Nephron (organoid): ENCODE measurements at regions not wholly inside any gene's neighbourhood (a gene's known extent, or its start where the extent isn't known, plus 50 kb on each side); places are given as distances from the start of the nearest gene placed in this dataset.

Experiments used
- H3K27ac Mint-ChIP-seq, 3 experiments: 2 replicates each; pipeline ENCODE4 v1.8.0; 2020; ENCODE audit warnings: mixed read lengths in 3 of 3, mild to moderate bottlenecking in 2 of 3, moderate library complexity in 1 of 3
- H3K27me3 Mint-ChIP-seq: 2 replicates; pipeline ENCODE4 v1.8.0; 2021; ENCODE audit warnings: low read depth, mild to moderate bottlenecking, moderate library complexity, mixed read lengths
- H3K36me3 Mint-ChIP-seq: 2 replicates; pipeline ENCODE4 v1.8.0; 2020; ENCODE audit warnings: low read depth, mixed read lengths
- H3K4me1 Mint-ChIP-seq: 2 replicates; pipeline ENCODE4 v1.8.0; 2020; ENCODE audit warnings: mixed read lengths
- H3K4me3 Mint-ChIP-seq, 3 experiments: 2 replicates each; pipeline ENCODE4 v1.8.0; 2020; ENCODE audit warnings: mild to moderate bottlenecking in 3 of 3, mixed read lengths in 3 of 3, moderate library complexity in 2 of 3
- H3K9me3 Mint-ChIP-seq: 2 replicates; pipeline ENCODE4 v1.8.0; 2020; ENCODE audit warnings: mixed read lengths
- TF ChIP-seq, protein P1 (sequence below), 3 experiments: fragments of 200-600 bp; sonication (generic); IDR thresholded peaks; one replicate each; pipeline ENCODE4 v1.5.0; 2021; ENCODE audit warnings: antibody characterized with exemption in 3 of 3; ENCODE audit not compliant: unreplicated experiment in 3 of 3

DNA sequence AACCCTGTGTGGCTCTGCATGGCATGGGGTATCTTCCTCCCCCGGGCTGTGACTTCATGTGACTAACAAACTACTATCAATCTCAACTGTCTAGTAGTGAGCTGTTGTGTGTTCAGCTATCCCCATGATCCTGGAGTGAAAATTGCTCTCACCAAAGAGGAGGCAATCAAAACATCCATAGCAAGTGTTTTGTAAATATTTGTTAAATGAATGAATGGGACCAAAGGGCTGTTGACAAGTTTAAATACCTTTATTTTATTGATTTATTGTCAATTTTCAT, 138.1 kb upstream of the CPM start:
- Mint-ChIP-seq H3K36me3 (no peaks in the 10 kb centered on the region), H3K4me3 (no peak overlapping the region), H3K4me1 (peaks cover 17% of the 10 kb centered on the region), H3K27me3 (peaks cover 3% of the 10 kb centered on the region), H3K9me3 (no peaks in the 10 kb centered on the region), H3K27ac (no peak overlapping the region)
- TF ChIP-seq, protein P1, sequence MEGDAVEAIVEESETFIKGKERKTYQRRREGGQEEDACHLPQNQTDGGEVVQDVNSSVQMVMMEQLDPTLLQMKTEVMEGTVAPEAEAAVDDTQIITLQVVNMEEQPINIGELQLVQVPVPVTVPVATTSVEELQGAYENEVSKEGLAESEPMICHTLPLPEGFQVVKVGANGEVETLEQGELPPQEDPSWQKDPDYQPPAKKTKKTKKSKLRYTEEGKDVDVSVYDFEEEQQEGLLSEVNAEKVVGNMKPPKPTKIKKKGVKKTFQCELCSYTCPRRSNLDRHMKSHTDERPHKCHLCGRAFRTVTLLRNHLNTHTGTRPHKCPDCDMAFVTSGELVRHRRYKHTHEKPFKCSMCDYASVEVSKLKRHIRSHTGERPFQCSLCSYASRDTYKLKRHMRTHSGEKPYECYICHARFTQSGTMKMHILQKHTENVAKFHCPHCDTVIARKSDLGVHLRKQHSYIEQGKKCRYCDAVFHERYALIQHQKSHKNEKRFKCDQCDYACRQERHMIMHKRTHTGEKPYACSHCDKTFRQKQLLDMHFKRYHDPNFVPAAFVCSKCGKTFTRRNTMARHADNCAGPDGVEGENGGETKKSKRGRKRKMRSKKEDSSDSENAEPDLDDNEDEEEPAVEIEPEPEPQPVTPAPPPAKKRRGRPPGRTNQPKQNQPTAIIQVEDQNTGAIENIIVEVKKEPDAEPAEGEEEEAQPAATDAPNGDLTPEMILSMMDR (IDR thresholded peaks at IDR 0.05; ENCODE audit: unreplicated experiment in 3 of 3): no peak

DNA sequence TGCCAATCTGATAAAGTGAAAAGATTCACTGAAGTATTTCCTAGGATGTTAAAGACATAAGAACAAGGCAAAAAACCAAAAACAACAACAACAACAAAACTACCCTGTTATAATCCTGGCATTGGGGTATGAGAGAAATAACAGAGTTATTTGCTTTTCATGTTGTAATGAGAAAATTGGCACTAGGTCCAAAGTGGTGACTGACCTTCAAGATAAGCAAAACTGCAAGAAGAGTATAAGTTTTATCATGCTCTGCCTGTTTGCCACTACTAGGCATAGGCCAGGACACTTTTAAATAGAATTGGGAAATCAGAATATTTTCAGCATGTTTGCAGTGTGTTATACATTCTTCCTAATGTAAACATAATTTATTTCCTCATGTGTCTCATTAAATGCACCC, 140.1 kb upstream of the CPM start:
- no peaks in the 10 kb centered on the region for H3K9me3 Mint-ChIP-seq
- no peaks in the 10 kb centered on the region for H3K36me3 Mint-ChIP-seq
- peaks cover 3% of the 10 kb centered on the region for H3K27me3 Mint-ChIP-seq
- no peak overlapping the region for H3K27ac Mint-ChIP-seq
- peaks cover 8% of the 10 kb centered on the region for H3K4me1 Mint-ChIP-seq
- TF ChIP-seq, protein P1 (IDR thresholded peaks at IDR 0.05; ENCODE audit: unreplicated experiment in 3 of 3): no peak
- H3K4me3 Mint-ChIP-seq: no peak overlapping the region

DNA sequence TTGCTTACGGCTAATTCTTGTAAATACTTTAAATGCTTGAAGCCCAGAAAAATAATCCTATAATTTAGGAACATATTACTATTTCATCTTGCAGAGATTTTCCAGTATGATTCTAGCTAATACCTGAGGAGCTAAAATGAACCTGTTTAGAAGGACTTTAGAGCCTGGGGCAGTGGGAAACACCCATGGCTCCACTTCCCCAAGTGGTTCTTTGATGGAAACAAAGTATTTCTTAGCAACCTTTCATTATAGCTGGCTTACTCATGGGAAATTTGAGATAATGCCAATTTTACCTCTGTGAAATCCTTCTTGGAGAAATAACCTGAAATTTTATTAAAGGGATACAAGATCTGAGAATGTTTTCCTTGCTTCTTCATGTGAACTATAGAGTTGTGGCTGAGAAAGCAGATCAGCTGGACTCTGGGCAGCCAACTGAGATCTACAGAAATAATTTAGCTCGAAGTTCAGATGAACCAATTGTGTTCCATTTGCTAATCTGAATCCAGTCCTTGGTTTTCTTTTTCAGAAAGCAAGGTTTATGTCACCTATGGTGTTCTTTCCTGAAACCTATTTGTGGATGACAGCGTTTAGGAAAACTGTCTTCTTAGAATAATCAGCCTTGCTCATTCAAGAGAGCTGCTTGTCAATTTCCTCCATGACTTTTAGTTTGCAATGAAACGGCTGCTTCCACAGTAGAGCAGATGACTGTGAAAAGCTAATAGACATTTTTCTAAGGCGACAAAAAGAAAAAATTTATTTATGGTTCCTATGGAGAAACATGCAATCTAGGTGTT, 141.8 kb upstream of the CPM start:
- no peaks in the 10 kb centered on the region for H3K4me1 Mint-ChIP-seq
- no peaks in the 10 kb centered on the region for H3K9me3 Mint-ChIP-seq
- TF ChIP-seq, protein P1 (IDR thresholded peaks at IDR 0.05; ENCODE audit: unreplicated experiment in 3 of 3): no peak
- H3K4me3 Mint-ChIP-seq: no peak overlapping the region
- no peak overlapping the region for H3K27ac Mint-ChIP-seq
- no peaks in the 10 kb centered on the region for H3K36me3 Mint-ChIP-seq
- H3K27me3 Mint-ChIP-seq: peaks cover 3% of the 10 kb centered on the region

DNA sequence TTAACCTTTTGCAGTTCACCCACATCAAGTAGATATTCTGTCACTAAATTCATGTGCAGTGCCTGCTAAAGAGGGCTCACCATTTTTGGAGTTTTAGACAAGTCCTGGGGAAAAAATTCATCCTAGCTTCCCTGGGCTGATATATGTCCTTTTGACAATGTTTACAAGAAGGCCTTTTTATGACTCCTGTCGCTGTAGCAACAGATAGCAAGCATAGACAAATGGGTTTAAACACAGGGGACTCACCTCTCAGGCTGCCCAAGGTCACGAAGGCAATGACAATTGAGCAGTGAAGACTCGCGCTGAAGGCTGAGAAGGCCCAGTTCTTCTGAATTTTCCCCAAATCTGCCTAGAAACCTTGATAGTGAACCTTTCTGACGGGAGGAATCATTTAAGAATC, 150.7 kb upstream of the CPM start:
- peaks cover 3% of the 10 kb centered on the region for H3K27me3 Mint-ChIP-seq
- TF ChIP-seq, protein P1 (IDR thresholded peaks at IDR 0.05; ENCODE audit: unreplicated experiment in 3 of 3): no peak

DNA sequence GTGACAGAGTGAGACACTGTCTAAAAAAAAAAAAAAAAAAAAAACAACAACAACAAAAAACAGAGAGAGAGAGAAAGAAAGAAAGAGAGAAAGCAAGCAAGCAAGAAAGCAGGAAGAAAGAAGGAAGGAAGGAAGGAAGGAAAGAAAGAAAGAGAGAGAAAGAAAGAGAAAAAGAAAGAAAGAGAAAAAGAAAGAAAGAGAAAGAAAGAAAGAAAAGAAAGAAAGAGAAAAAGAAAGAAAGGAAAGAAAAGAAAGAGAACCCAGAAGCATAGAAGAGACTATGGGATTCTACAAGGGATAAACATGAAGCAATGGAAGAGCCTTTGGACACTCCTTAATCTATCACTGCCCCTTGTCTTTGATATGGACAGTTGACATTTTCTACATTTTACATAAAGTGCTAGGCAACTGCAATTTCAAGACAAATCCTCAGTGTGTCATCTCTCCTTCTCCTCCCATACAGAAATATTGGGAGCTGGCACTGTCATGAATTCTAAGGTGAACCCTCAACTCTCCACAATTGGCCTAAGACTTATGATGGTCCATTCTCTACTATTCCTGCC, 151.9 kb upstream of the CPM start:
- Mint-ChIP-seq H3K9me3 (no peaks in the 10 kb centered on the region), H3K27ac (no peak overlapping the region), H3K27me3 (peaks cover 3% of the 10 kb centered on the region), H3K4me1 (no peaks in the 10 kb centered on the region), H3K4me3 (no peak overlapping the region), H3K36me3 (no peaks in the 10 kb centered on the region)
- TF ChIP-seq, protein P1 (IDR thresholded peaks at IDR 0.05; ENCODE audit: unreplicated experiment in 3 of 3): no peak

More for the DNA sequence above, 150.7 kb upstream of the CPM start:
- no peak overlapping the region for H3K27ac Mint-ChIP-seq
- no peaks in the 10 kb centered on the region for H3K9me3 Mint-ChIP-seq
- H3K4me3 Mint-ChIP-seq: no peak overlapping the region
- no peaks in the 10 kb centered on the region for H3K36me3 Mint-ChIP-seq
- H3K4me1 Mint-ChIP-seq: no peaks in the 10 kb centered on the region

DNA sequence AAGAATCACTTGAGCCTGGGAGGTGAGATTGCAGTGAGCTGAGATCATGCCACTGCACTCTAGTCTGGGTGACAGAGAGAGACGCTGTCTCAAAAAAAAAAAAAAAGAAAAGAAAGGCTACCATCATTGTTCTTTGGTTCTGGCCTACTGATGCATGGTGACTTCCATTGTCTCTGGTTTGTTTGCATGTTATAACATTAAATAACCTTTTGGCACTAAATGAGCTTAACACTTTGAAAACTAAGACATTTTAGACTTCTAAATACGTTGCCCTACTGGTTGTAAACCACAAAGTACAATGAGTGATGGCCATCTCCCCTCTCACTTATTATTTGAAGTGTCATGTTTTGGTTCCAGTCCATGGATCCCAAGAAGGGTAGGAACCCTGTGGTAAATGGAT, 152.9 kb upstream of the CPM start:
- TF ChIP-seq, protein P1 (IDR thresholded peaks at IDR 0.05; ENCODE audit: unreplicated experiment in 3 of 3): no peak
- Mint-ChIP-seq H3K4me3 (no peak overlapping the region), H3K27ac (no peak overlapping the region), H3K4me1 (peaks cover 6% of the 10 kb centered on the region), H3K36me3 (no peaks in the 10 kb centered on the region), H3K27me3 (peaks cover 3% of the 10 kb centered on the region), H3K9me3 (no peaks in the 10 kb centered on the region)
